HG03064 (cell line): ENCODE measurements at regions not wholly inside any gene's neighbourhood (a gene's known extent, or its start where the extent isn't known, plus 50 kb on each side); places are given as distances from the start of the nearest gene placed in this dataset.

Experiments
- ATAC-seq: cut with Tn5 transposase; IDR thresholded peaks from one replicate; pipeline ENCODE4 v1.9.1; 2021; ENCODE audit warnings: low read depth; ENCODE audit not compliant: unreplicated experiment

- ATAC-seq = no peak
Observed at GRCh38 chr12:65595016-65595560, 229.2 kb upstream of the HMGA2 start.

GRCh38 chr12:65596514-65597091 lies 227.7 kb upstream of the HMGA2 start:
- ATAC-seq = no peak

- ATAC-seq = no peak
Observed at GRCh38 chr12:65597527-65597926, 226.8 kb upstream of the HMGA2 start.

GRCh38 chr12:65598688-65599087 lies 225.6 kb upstream of the HMGA2 start:
- no peak for ATAC-seq

- no peak for ATAC-seq
Observed at GRCh38 chr12:65602253-65602609, 222.1 kb upstream of the HMGA2 start.

GRCh38 chr12:65602610-65603295 lies 221.5 kb upstream of the HMGA2 start:
- no peak for ATAC-seq

- ATAC-seq = no peak
Observed at GRCh38 chr12:65603438-65604351, 220.6 kb upstream of the HMGA2 start.

GRCh38 chr12:65605019-65605418 lies 219.3 kb upstream of the HMGA2 start:
- ATAC-seq = no peak

- ATAC-seq = no peak
Observed at GRCh38 chr12:65606008-65606766, 218.1 kb upstream of the HMGA2 start.

GRCh38 chr12:65607401-65607841 lies 216.9 kb upstream of the HMGA2 start:
- no peak for ATAC-seq

- ATAC-seq = no peak
Observed at GRCh38 chr12:65608319-65608916, 215.9 kb upstream of the HMGA2 start.

- ATAC-seq = no peak
Observed at GRCh38 chr12:65609359-65609771, 214.9 kb upstream of the HMGA2 start.

GRCh38 chr12:65611396-65611795 lies 212.9 kb upstream of the HMGA2 start:
- ATAC-seq = no peak

- ATAC-seq = no peak
Observed at GRCh38 chr12:65612440-65612839, 211.8 kb upstream of the HMGA2 start.

- ATAC-seq = no peak
Observed at GRCh38 chr12:65613692-65614091, 210.6 kb upstream of the HMGA2 start.

- ATAC-seq = no peak
Observed at GRCh38 chr12:65614259-65614889, 209.9 kb upstream of the HMGA2 start.

- ATAC-seq = no peak
Observed at GRCh38 chr12:65615118-65615517, 209.2 kb upstream of the HMGA2 start.

- ATAC-seq = no peak
Observed at GRCh38 chr12:65616022-65616421, 208.3 kb upstream of the HMGA2 start.

- no peak for ATAC-seq
Observed at GRCh38 chr12:65618588-65618987, 205.7 kb upstream of the HMGA2 start.

- no peak for ATAC-seq
Observed at GRCh38 chr12:65619018-65619417, 205.3 kb upstream of the HMGA2 start.
